Dedifferentiated amniotic fluid mesenchymal stem cell (primary cell): ENCODE measurements at regions not wholly inside any gene's neighbourhood (a gene's known extent, or its start where the extent isn't known, plus 50 kb on each side); places are given as distances from the start of the nearest gene placed in this dataset.

Experiments
- DNase-seq: peaks from one replicate; pipeline ENCODE4 v3.0.0-alpha.2; 2016; ENCODE audit errors: extremely low spot score

DNA sequence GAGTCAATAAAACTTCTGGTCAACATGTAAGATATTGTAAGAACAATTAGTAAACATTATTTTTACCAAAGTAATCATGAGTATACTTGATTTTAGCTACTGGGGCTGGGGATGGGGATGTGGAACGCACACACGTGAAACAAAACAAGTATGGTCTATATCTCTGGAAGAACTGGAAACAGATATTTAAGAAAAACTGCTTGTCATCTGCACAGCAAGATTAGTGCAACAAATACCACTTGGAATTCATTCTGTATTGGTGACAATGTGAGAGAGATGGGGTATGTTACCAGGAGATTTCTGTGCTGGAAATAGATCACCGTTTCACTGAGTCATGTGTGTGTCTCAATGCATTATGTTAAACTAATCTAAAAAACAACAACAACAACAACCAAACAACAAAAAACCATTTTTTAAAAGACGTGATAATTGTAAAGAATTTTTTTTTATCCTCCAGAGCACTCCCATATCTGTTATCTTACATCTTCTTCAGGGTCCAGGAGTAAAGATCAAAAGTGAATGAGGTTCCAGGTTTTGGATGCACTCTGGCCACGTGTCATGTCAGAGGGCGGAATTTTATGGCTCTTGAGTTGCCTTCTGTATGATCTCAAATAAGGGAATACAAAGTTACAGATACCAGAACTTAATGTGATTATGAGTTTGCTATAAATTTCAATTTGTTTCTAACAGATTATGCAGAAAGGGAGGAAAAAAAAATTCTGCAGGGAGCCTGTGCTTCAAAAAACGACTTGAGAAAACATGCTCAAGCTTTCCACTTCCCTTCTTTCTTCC, 153.0 kb downstream of the BBOX1 start:
- no peak for DNase-seq

DNA sequence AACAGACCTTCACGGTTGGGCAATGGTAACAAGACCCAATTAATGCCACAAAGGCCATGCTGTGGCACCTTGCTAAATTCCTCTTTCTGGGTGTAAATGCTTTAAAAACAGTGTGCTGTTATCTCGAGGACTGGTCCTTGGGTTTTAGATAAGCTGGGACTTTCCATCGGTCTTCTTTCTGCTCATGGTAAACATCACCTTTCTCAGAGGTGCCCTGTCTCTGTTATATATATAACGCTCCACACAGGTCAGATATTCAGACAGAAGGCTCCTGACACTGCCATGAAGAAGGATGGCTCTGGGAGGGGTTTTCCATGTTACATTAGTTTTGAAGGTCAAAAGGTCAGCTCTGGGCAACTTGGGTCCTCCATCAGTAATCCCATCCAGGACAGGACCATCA, 151.6 kb downstream of the BBOX1 start:
- DNase-seq = no peak

DNA sequence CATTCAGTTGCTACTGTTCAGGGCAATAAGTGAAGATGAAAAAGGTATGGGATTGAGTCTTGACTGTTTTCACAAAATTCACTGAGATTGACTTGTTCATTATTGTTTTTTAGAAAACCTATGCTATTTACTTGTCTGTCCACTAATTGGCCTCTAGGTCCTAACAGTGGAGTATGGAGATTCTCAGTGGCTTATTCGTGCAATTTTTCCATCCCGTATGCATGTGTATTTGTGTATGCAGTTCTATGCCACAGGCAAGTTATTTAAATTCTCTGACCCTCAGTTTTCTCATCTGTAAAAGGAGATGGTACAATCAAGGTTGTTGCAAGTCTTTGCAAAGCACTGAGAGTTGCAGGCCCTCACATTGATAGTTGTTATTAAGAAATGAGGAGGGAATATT, 151.0 kb downstream of the BBOX1 start:
- DNase-seq = no peak

- DNase-seq = no peak
Measured at GRCh38 chr11:27188696-27189095, 148.1 kb downstream of the BBOX1 start.

- no peak for DNase-seq
Measured at GRCh38 chr11:27187848-27188621, 147.4 kb downstream of the BBOX1 start.

DNA sequence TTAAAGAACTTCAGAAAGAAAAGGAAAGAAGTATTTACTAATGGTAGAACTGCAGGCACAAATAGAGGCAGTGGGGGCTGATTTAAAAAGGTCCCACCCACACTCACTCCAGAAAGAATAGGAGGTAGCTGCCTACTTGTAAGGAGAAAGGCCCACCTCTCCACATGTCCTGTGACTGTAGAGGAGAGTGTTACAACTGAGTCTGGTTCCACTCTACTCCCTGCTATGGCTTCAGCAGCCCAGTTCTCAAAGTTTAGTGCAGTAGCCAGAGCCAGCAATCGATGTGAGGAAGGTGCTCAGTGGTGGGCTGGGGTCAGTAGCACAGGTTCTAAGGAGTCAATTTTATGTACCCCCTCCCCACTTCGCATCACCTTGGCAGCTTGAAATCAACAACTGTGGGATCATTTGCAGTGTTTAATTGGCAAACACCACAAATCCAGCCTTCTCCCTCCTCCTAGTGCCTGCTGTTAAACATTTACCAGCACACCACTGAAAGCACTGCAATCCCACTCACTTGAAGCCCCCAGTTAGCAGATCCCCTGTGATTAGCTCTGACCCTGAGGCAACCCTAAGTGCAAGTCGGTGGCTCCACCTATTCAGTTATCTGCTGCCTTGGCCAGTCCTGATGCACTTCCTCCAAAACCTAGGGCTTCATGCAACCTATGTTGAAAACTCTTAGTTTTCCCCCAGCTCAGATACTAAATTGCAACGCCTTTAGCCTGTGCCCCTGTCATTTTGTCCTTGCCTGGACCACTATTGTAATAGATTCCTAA, 146.6 kb downstream of the BBOX1 start:
- DNase-seq = no peak

GRCh38 chr11:27186580-27186979, 146.0 kb downstream of the BBOX1 start:
- DNase-seq = no peak

- no peak for DNase-seq
Measured at GRCh38 chr11:27184458-27185312, 144.1 kb downstream of the BBOX1 start.

DNA sequence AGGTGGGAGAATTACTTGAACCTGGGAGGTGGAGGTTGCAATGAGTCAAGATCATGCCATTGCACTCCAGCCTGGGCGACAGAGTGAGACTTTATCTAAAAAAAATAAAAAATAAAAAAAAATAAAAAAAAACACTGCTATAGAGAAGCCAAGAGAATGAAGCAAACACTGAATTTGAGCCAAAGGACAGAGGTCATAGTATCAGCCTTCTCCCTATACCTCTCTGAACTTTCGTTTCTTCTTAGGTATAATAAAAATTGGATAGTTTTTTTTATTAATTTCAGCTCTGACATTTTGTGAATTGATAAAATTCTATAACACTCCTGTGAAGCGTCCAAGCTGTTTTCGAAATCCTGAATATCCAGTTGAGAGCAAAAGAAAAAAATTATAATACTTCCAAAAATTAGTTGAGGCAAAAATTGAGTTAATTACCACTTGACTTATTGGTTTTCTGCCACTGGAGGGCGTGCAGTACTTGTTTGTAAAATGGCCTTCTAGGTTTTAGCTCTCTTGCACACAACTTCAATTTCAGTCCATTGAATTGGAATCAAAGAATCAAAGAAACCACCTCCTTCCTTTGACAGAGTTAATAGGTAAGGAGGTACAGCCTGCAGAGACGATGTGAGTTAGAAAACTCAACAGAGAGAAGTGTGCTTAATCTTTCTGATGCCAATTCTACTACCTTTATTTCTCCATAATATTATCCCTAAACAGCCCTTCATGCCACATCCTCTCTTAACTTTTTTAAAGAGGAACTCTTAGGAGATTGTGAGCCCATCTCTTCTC, 143.2 kb downstream of the BBOX1 start:
- peak; percentile 75 for DNase-seq

GRCh38 chr11:27179334-27179733, 138.7 kb downstream of the BBOX1 start:
- no peak for DNase-seq

DNA sequence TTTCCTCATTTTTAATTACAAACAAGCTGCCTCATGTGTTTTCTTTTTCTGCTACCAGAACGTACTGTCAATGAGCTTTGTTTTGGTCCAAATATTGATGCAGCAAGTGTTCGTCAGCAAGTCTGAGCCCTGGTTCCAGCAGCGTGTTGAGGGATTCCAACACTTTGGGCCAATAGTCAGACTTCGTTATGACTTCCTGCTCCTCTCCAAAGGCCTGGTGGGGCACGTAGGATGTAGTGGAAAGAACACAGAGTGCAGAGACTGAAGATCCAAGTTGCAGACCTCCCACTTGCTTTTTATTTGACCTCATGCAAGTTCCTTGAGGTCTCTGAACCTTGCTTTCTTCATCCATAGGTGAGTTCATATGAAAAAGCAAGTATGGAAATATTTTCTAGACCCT, 138.2 kb downstream of the BBOX1 start:
- no peak for DNase-seq
